Pulmonary artery endothelial cell (primary cell): ENCODE measurements at regions not wholly inside any gene's neighbourhood (a gene's known extent, or its start where the extent isn't known, plus 50 kb on each side); places are given as distances from the start of the nearest gene placed in this dataset.
"Not testable (repeated sequence)": the region's sequence is repeated elsewhere in the genome, so short reads cannot be mapped to it uniquely, and the experiment has no call there.

Experiments used
- DNase-seq: peaks from one replicate; pipeline ENCODE4 v3.0.0-alpha.2; 2011; ENCODE audit warnings: low read depth, low spot score

DNA sequence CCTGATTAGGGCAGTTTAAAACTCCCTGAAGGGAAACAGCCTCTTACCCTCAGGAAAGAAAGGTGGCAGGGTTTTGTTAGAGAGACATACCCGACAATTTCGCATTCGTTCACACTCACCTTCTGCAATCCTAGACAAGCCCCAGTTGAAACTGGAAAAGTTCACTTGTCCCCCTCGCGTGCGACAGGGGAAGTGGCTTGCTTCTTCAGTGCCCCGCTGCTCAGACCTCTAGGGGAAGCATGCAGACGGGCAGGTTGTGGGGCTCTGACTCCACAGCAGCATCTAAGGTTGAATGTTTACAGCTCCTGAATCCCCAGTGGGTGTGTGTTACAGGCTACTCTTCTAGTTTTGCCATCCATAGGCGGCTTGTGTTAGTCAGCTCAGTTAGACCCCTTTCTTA lies 575.7 kb upstream of the ACO1 start:
- no peak for DNase-seq

DNA sequence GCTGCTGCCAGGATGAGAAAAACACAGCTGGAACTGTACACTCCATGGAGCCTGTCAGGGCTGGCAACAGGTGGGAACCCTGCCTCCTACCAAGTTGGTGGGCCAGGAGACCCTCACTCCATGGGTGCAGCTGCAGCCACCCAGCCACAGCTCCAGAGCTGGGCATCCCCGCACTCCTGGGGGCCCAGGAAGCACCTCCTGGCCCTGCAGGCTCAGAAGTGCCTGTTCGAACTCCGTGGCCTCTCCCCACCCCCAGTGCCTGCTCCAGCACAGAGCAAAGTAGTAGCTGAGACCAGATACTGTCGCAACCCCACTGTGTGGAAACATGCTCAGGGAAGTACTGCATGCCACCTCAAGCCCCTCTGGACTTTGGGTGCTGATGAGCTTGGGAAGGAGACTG lies 564.0 kb upstream of the ACO1 start:
- DNase-seq, result no peak

DNA sequence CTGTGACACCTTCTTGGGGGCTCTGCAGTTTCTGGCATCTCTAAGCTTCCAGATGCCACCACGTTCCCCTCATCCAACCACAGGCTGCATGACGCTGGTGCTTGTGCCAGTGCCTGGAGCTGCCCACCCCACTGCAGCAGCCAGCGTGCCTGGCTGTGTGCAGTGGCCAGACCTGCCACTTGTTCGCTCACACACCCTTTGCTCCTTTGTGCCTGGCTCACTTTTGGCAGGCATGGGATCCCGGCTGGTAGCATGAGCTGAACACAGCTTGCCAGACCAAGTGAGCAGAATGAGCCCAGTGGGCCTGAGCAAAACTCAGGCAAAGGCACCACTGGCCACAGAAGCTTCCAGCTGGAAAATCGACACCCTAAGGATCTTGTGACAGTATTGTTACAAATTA lies 562.9 kb upstream of the ACO1 start:
- no peak for DNase-seq

DNA sequence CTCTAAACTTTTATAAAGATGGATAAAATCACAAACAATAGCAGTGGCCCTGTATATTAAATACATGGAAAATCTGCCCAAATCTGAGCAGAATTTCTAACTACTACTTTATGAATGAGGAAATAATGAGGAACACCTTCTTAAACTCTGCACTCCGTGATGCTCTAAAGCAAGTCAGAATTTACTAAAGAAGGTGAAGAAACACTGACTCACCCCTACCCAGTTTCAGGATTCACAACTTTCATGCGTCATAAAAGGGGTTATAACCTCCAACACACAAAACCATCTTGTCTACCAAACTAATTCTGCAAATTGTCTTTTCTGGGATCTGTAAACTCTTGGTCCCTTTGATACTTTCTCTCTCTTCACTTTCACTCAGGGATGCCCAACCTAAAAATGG lies 561.1 kb upstream of the ACO1 start:
- DNase-seq, result no peak

DNA sequence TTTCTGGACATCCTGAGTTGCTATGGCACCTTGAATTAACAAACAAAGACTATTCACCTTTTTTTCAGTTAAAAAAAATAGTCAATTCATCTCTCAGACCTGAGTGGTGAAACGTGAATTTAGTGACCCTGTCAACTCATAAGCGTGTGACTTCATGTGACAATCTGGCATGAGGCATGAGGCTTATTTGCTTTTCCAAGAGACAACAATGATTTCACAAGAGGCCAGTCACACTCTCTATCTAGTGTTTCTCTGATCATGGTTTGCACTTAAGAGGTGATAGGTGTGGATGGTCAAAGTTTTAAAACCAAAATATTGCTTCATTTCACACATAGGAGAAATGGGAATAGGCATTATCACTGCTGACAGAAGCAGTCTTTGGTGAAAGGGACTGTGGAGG lies 559.6 kb upstream of the ACO1 start:
- DNase-seq, result no peak

DNA sequence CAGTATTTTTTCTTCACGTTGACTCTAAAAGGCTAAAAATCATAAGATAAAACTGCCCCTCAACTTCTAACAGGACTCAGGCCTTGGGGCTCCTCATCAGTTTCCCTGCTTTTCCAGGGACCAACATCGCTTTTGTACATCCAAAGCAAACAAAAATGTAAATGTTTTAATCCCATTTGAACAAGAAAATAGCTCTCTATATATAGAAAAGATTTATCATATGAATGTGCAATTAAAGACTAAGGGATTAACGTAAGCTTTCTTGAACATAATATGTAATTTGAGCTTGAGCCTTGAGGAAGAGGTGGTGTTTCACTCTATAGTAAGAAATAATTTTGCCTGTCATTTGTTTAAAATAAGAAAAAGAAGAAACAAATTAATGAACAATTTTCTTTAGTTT lies 547.2 kb upstream of the ACO1 start:
- DNase-seq, result no peak

DNA sequence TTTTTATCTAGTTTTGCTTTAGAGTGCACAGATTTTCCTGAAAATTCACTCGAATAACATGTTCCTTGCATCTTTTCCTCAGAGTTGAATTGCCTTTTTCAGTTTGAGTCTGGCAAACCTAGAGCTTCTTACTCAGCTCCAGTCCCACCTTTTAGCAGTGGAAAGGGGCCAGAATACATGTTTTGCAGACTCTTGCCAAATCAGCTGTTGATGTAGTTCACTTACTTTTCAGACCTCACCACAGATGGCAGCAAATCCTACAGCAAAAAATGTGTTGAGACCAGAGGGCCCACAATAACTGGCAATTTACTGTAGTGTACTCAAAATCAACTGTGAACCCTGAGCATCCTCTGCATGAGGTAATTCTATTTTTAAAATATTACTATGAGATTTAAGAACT lies 545.2 kb upstream of the ACO1 start:
- no peak for DNase-seq

DNA sequence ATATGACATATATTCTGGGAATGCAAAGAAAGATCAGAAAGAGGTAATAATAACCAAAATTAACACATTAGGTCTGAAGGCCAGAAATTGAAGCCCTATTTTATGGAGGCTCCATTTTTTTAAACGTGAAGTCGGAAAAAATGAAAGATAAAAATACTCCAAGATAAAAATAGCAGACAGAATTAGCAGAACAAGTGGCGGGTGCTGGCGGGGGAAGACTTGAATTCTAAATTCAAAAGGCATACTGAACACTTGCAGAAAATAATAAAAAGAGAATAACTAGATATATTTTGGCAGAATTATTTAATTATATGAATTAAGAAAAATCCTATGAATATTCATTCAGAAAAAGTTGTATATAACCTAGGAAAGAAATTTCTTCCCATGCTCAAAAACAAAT lies 543.7 kb upstream of the ACO1 start:
- no peak for DNase-seq

DNA sequence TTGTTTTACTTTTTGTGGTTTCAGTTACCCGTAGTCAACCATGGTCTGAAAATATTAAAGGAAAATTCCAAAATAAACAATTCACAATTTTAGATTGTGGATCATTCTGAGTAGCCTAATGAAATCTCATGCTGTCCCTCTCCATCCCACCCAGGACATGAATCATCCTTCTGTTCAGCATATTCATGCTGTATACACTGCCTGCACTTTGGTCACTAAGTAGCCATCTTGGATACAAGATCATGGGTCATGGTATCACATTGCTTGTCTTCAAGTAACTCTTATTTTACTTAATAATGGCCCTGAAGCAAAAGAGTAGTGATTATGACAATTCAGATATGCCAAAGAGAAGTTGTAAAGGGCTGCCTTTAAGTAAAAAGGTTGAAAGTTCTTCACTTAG lies 536.5 kb upstream of the ACO1 start:
- DNase-seq, result no peak

DNA sequence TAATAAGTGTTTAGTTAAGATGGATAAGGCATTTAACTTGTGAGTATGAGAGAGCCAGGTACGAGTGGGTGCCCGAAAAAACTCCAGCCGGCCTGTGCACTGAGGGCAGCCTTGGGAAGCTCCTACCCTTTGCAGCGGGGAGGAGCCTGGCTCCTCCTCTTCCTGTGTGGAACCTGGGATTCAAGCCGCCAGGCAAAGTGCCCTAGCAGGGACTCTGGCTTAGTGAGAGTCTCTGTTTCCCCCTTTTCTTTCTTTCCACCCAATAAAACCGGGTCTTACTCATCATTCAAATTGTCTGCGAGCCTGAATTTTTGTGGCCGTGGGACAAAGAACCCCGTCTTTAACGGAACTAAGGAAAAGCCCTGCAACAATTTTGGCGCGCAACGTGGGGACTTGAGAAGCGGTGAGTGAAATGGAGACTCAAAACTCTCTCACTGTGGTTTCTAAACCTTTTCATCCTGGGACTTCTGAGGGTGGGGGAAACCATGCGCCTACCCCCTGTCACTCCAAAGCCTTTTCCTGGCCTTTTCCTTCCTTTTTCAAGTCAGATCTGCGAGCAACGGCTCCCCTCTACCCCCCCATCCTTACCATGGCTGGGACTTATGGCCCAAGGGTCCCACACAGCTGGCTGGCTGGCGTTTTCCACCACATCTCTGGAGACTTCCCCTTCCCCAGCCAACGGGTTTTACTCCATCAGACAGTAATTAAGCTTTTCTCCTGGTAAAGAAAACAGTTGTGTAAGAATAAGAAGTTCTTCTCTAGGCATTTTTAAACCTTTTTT lies 535.7 kb upstream of the ACO1 start:
- no peak for DNase-seq

DNA sequence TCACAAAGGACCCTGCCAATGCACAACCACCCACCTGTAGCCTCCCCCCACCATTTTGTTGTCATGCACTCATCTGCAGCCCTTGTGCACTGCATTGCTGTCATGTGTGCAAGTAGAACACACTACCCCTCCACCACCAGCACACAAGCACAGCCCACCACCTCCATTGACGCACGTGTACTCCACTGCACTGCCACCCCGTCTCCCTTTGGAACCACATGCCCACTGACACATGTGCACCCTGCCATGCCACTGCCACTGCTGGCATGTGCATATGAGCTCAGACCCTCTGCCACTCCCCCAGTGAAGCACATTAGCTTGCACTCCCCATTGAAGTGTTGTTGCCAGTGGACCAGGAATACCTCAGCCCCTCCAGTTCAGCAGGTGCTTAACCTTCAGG lies 530.3 kb upstream of the ACO1 start:
- DNase-seq, result no peak

DNA sequence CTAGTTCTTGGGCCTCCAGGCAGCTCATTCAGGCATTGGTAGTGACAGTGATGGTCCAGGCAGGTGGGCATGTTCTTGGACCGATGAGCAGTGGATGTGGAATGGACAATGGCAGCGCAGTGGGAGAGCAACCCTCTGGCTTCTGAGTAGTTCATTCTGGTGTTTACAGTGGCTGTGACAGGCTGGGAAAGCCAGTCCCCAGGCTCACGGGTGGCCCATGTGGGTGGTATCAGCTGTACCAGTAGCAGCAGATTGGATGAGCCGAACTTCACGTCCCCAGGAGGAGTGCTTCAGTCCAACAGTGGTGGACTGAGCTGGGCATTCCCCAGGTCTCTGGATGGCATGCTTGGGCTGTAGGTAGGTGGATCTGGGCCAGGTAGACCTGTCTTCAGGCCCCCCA lies 515.6 kb upstream of the ACO1 start:
- DNase-seq, result no peak

DNA sequence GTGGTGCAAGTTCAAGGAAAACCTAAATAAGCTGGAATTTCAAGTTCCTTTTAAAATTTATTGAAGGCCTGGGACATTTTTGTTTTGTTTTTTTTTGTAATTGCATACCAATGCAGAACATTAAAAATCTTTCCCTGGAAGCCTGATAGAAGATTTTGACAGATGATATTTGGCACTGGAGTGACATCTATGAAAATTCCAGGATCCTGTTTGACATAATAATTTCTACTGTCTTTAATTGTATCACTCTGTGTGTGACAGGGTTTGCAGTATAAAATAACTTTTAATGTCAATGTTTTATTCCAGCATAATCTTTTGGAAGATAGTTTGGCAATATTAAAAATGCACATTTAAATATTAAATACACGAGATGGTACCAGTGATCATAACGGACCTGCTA lies 514.2 kb upstream of the ACO1 start:
- DNase-seq, result no peak

DNA sequence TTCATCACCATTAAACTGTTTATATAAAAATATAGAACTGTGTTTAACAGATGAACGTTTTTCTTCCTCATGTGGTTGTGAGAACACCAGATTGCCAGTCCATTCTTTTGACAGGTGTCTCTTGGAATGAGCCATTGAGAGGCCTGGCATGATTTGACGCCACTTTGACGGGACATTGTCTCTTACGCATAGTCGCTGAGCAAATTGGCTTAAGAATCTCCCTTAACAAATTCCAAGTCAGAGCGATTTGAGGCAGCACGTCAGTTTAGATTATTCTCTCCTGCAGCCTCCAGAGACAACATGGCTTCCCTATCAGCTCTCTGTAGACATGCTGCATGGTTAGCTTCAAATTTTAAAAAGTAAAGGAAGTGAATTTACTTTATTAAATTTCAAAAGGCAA lies 510.7 kb upstream of the ACO1 start:
- no peak for DNase-seq

DNA sequence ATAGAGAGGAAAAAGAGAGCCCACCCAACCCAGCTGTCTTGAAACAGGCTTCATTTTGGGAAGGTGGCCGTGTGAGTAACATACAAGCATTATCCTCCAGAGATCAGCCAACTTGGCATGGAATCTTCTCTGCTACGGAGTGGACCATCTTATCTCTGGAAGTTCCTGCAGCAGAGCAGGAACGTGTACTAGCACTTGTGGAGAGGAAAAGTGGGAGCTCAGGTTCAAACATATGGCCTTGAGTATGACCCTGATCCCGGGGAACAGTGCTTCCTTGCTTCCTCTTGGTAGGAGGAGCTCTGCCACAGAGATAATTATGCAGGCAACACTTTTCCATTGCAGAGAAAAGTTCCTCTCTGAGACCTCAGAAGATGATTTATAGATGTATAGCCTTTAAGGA lies 490.4 kb upstream of the ACO1 start:
- no peak for DNase-seq

DNA sequence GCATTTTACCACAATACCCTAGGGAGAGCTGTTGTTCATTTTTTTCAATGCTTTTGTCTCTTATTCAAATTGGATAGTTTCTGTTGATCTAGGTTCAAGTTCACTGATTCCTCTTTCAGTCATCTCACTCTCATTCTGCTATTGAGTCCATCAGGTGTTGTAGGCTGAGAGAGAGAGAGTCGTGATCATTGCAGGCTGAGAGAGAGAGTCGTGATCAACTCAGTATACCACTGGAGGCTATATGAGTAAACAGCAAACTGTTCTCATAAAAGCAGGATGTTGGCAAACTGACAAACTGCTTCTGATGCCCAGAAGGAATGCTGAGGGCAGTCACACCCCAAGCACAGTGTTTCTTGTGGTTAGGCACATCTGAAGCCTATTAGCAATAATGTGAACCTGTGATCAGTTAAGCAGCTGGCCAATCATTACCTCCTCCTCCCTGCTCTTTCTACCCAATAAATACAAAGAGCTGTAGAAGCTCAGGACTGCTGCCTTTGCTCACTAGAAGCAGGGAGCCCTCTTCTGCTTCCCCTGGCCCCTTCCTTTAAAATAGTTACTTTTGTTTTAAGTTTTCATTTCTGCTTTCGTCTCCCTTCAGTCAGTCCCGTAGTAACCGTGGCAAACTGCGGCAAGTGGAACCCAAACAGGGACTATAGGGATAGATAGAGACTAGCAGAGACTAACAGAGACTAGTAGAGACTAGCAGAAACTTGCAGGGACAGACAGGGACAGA lies 476.1 kb upstream of the ACO1 start:
- DNase-seq, result no peak

DNA sequence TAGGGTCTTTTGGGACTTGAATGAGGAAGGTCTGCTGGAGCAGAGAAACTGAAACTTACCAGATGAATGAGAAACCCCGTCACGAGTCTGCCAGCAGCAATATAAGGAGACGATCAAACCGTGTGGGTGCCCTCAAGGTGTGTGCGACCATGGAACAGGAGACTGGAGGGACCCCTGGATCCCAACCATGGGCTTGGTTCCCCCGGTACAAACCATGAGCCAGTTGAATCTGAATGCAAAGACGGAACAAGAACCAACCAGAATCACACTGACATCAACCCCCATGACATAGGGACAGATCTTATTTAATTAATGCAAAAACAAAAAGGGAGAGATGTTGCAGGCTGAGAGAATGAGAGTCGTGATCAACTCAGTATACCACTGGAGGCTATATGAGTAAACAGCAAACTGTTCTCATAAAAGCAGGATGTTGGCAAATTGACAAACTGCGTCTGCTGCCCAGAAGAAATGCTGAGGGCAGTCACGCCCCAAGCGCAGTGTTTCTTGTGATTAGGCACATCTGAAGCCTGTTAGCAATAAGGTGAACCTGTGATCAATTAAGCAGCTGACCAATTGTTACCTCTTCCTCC lies 475.5 kb upstream of the ACO1 start:
- DNase-seq, result no peak

DNA sequence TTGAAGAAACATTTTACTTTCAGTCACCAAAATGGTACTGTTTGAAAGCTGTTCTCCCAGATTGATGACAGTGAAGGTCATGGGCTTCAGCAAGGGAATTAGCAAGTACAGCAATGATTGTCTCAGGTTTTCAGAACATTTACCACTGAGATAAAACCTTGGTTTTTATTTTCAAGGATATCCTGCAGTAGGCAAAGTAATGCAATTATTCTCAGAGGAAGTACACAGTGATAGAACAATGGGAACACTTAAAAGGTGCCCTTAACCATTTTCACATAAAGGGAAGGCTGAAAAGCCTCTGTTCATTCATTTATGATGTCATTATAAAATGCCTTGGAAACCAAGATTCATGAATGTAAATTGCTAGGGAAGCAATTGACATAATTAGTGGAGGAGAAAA lies 471.8 kb upstream of the ACO1 start:
- no peak for DNase-seq

DNA sequence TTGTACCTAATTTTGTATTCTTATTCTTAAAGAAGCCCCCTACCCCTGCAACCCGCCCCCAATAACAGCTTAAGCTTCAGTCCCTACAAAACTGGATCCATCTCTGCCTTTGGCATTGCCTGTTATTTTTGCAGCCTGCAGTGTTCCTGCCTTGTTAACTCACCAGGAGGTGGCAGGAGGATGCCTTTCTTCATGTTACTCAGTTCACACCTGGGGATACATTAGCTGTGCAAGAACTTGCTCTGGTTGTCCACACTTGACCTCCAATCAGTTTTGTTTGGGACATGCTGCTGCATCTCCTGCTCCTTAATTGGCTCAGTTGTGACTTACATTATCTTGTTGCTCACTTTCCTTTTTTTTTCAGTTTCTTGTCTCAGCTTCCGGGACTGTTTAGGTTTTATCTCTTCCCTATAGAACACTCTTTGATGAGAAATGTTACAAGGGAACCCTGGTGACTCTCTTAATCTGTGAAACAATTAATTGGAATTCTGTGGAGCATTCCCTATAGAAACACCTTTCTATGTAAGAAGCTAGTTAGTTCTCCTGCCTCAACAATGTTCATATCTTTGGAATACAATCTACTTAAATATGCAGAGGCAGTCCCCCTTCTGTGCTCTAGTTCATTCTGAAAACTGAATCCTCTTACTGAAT lies 467.7 kb upstream of the ACO1 start:
- no peak for DNase-seq

DNA sequence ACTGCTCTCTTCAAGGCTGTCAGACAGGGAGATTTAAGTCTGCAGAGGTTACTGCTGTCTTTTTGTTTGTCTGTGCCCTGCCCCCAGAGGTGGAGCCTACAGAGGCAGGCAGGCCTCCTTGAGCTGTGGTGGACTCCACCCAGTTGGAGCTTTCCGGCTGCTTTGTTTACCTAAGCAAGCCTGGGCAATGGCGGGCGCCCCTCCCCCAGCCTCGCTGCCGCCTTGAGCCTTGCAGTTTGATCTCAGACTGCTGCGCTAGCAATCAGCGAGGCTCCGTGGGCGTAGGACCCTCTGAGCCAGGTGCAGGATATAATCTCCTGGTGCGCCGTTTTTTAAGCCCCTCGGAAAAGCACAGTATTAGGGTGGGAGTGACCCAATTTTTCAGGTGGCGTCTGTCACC lies 446.7 kb upstream of the ACO1 start:
- DNase-seq, result not testable (repeated sequence)

DNA sequence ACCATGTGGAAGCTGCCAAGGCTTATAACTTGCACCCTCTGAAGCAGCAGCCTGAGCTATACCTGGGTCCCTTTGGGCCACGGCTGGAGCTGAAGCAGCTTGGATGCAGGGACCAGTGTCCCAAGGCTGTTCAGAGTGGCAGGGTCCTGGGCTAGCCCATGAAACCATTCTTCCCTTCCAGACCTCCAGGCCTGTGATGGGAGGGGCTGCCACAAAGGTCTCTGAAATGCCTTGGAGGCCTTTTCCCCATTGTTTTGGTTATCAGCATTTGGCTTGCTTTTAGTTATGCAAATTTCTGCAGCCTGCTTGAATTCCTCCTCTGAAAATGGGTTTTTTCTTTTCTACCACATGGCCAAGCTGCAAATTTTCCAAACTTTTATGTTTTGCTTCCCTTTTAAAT lies 433.7 kb upstream of the ACO1 start:
- no peak for DNase-seq

DNA sequence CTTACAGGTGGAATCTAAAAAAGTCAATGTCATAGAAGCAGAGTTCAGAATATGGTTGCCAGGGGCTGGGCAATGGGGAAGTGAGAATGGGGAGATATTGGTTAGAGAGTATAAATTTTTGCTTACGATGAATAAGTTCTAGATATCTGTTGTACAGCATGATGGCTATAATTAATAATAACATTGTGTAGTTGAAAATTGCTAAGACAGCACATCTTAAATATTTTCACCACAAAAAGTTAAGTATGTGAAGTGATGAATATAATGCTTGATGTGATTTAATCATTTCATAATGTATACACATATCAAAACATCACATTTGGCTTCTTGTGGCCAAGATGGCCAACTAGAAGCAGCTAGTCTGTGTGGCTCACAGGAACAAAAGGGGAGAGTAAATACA lies 425.9 kb upstream of the ACO1 start:
- no peak for DNase-seq
